HepG2 (cell line): ENCODE measurements at regions not wholly inside any gene's neighbourhood (a gene's known extent, or its start where the extent isn't known, plus 50 kb on each side); places are given as distances from the start of the nearest gene placed in this dataset.

Experiments
- ATAC-seq: fragments of 200-7000 bp; cut with Tn5 transposase; 3 replicates; pipeline ENCODE4 v1.9.1; 2020; ENCODE audit warnings: mild to moderate bottlenecking, moderate library complexity
- BruUV-seq: library from RNA; stranded (reverse); fragments of 400-500 nt; replicated peaks from 2 replicates; lab custom pipeline; 2021; lab: Mats Ljungman, UMichigan
- CTCF ChIA-PET: fragments of 300-600 bp; formaldehyde crosslinking; extraction: SDS; loops from one replicate; lab custom pipeline; 2021; ENCODE audit warnings: low total read pairs, inconsistent platforms, low intra/inter-chr PET ratio; lab: Yijun Ruan, JAX
- POLR2A ChIA-PET: fragments of 350-600 bp; sonication (Branson Sonifier 250); formaldehyde crosslinking; loops from one replicate; lab custom pipeline; 2020; ENCODE audit warnings: antibody characterized with exemption, inconsistent platforms; lab: Yijun Ruan, JAX
- DNase-seq: peaks from one replicate; pipeline ENCODE4 v3.0.0-alpha.2; 2015; ENCODE audit warnings: low spot score
- FAIRE-seq: peaks from 3 replicates; lab custom pipeline; 2011; peaks lifted over from hg19 to GRCh38; lab: Jason Lieb, UNC
- H2AFZ ChIP-seq: one replicate; pipeline ENCODE4 v1.6.1; 2011; ENCODE audit warnings: low read length, inconsistent platforms
- H3K27ac ChIP-seq: fragments of 300-600 bp; 3 replicates; pipeline ENCODE4 v1.8.0; 2011; ENCODE audit warnings: mixed run types, mild to moderate bottlenecking, mixed read lengths, low read length, inconsistent platforms; ENCODE audit not compliant: insufficient read depth; ENCODE audit errors: extremely low read length
- H3K27me3 ChIP-seq, 2 experiments: fragments of 200-600 bp in 1 of 2; 2 replicates in 1 of 2; 3 replicates in 1 of 2; pipeline versions ENCODE4 v1.6.0 to v1.8.0; 2011; ENCODE audit warnings: low read length in 2 of 2, mild to moderate bottlenecking in 2 of 2, moderate library complexity in 2 of 2, inconsistent platforms in 1 of 2; ENCODE audit not compliant: insufficient read depth in 2 of 2, control insufficient read depth in 1 of 2
- H3K36me3 ChIP-seq, 2 experiments: fragments of 200-600 bp in 1 of 2; replicated peaks in 1 of 2; 2 replicates in 1 of 2; 3 replicates in 1 of 2; pipeline versions ENCODE4 v1.5.1 to v1.8.0; 2011; ENCODE audit warnings: low read length in 2 of 2, inconsistent platforms in 1 of 2; ENCODE audit not compliant: insufficient read depth in 2 of 2, control insufficient read depth in 1 of 2
- H3K4me1 ChIP-seq: 2 replicates; pipeline ENCODE4 v1.5.1; 2012; ENCODE audit warnings: low read length, inconsistent platforms; ENCODE audit not compliant: insufficient read depth
- H3K4me2 ChIP-seq: 2 replicates; pipeline ENCODE4 v1.6.0; 2011; ENCODE audit warnings: low read depth, low read length, inconsistent platforms
- H3K4me3 ChIP-seq, 3 experiments: fragments of 200-600 bp in 1 of 3; sonication (generic), shearing (Covaris generic) in 1 of 3; replicated peaks in 1 of 3; 2 replicates each; pipeline ENCODE4 v1.5.1; 2011 to 2016; ENCODE audit warnings: low read length in 3 of 3, inconsistent platforms in 2 of 3, low read depth in 2 of 3, mild to moderate bottlenecking in 2 of 3, control low read depth in 1 of 3, mixed read lengths in 1 of 3; ENCODE audit not compliant: insufficient read depth in 1 of 3
- H3K79me2 ChIP-seq: one replicate; pipeline ENCODE4 v1.6.1; 2011; ENCODE audit warnings: low read length, inconsistent platforms; ENCODE audit not compliant: insufficient read depth
- H3K9ac ChIP-seq: 2 replicates; pipeline ENCODE4 v1.6.0; 2011; ENCODE audit warnings: mild to moderate bottlenecking, low read depth, low read length, inconsistent platforms; ENCODE audit not compliant: insufficient read depth
- H3K9me3 ChIP-seq: 2 replicates; pipeline ENCODE4 v1.5.1; 2012; ENCODE audit warnings: mild to moderate bottlenecking, low read length
- H4K20me1 ChIP-seq: 2 replicates; pipeline ENCODE4 v1.6.0; 2011; ENCODE audit warnings: inconsistent platforms, mild to moderate bottlenecking, low read length, moderate library complexity; ENCODE audit not compliant: insufficient read depth
- ATF1 ChIP-seq: IDR thresholded peaks from 2 replicates; pipeline ENCODE4 v1.6.1; 2016; ENCODE audit warnings: mild to moderate bottlenecking, control low read depth
- E2F1 ChIP-seq: sonication (generic); formaldehyde crosslinking; IDR thresholded peaks from 2 replicates; pipeline ENCODE4 v1.5.0; 2020; ENCODE audit warnings: missing genetic modification reagents
- PCBP1 ChIP-seq: fragments of 200-400 bp; formaldehyde crosslinking; IDR thresholded peaks from 2 replicates; pipeline ENCODE4 v1.6.1; 2017; ENCODE audit warnings: mild to moderate bottlenecking, low read depth, low read length, borderline replicate concordance
- RNF2 ChIP-seq: fragments of 450-650 bp; conservative IDR thresholded peaks from 2 replicates; pipeline ENCODE4 v1.6.1; 2016; ENCODE audit warnings: low read depth
- SATB2 ChIP-seq: sonication (generic); formaldehyde crosslinking; IDR thresholded peaks from 2 replicates; pipeline ENCODE4 v1.5.0; 2020; ENCODE audit warnings: missing genetic modification reagents
- SIX4 ChIP-seq: sonication (generic); formaldehyde crosslinking; IDR thresholded peaks from 2 replicates; pipeline ENCODE4 v1.4.0; 2020; ENCODE audit warnings: missing genetic modification reagents
- SKI ChIP-seq: fragments of 450-650 bp; IDR thresholded peaks from one replicate; pipeline ENCODE4 v1.6.1; 2018; ENCODE audit warnings: mild to moderate bottlenecking; ENCODE audit not compliant: partially characterized antibody
- ZBTB39 ChIP-seq: sonication (generic); formaldehyde crosslinking; IDR thresholded peaks from 2 replicates; pipeline ENCODE4 v1.5.0; 2020; ENCODE audit warnings: missing genetic modification reagents
- ZNF317 ChIP-seq: sonication (generic); formaldehyde crosslinking; IDR thresholded peaks from 2 replicates; pipeline ENCODE4 v1.5.0; 2020; ENCODE audit warnings: mild to moderate bottlenecking, missing genetic modification reagents
- ZNF33A ChIP-seq: sonication (generic); formaldehyde crosslinking; IDR thresholded peaks from 2 replicates; pipeline ENCODE4 v1.5.1; 2020; ENCODE audit warnings: missing genetic modification reagents, mild to moderate bottlenecking, moderate library complexity, borderline replicate concordance
- ZSCAN22 ChIP-seq: sonication (generic); formaldehyde crosslinking; IDR thresholded peaks from 2 replicates; pipeline ENCODE4 v1.4.0; 2020; ENCODE audit warnings: mild to moderate bottlenecking, missing genetic modification reagents
- WGBS: methylation state at CpG from one replicate; pipeline ENCODE4 v1.1.6; 2017; ENCODE audit warnings: low lambda C conversion rate; 5-methylcytosine and 5-hydroxymethylcytosine counted together
- in situ Hi-C: cut with HindIII; loops from 2 replicates; pipeline ENCODE4 v1.10.0; 2017; ENCODE audit warnings: low pct_unique_long_range_greater_than_20kb; ENCODE audit not compliant: extremely low pct_ligation_motif_present
- intact Hi-C: fragments of 100-400 bp; cut with micrococcal nuclease; formaldehyde crosslinking; loops from one replicate; pipeline ENCODE4 v1.10.0; 2022; ENCODE audit not compliant: unreplicated experiment
- TF ChIP-seq, protein P1 (sequence below): sonication (generic); formaldehyde crosslinking; IDR thresholded peaks from 2 replicates; pipeline ENCODE4 v1.9.0; 2021; ENCODE audit warnings: missing genetic modification reagents, borderline replicate concordance

GRCh38 chr12:18932211-18932610, 194.3 kb downstream of the CAPZA3 start (continued):
- no peak for TF ChIP-seq RNF2
- TF ChIP-seq, all 625 proteins: peak for 0

- no peak overlapping the region for H3K4me3 ChIP-seq
- BruUV-seq: no TSS peak
- CTCF ChIA-PET: no interaction called here
- intact Hi-C loops (no loop called here), in situ Hi-C loops (no loop called here)
- no peak overlapping the region for H3K9ac ChIP-seq
- no peak for TF ChIP-seq ZNF317
- TF ChIP-seq SIX4: no peak
- H3K9me3 ChIP-seq: no peaks in the 10 kb centered on the region
- POLR2A ChIA-PET: no interaction called here
- H3K79me2 ChIP-seq: no peaks in the 10 kb centered on the region
- no peak overlapping the region for H3K4me2 ChIP-seq
- no peaks in the 10 kb centered on the region for H4K20me1 ChIP-seq
- H3K27me3 ChIP-seq: no peaks in the 10 kb centered on the region
- 2% methylated on average over 2 of the region's 2 CpGs for WGBS
- ATAC-seq: no peak
- no peak for FAIRE-seq
- H3K4me1 ChIP-seq: no peaks in the 10 kb centered on the region
- no peaks in the 10 kb centered on the region for H3K36me3 ChIP-seq
- no peak overlapping the region for H3K27ac ChIP-seq
- DNase-seq: no peak
- H2AFZ ChIP-seq: no peak overlapping the region
These were observed 194.8 kb downstream of the CAPZA3 start for GRCh38 chr12:18932715-18933114.

GRCh38 chr12:18935371-18935965, 194.1 kb upstream of the PLEKHA5 start:
- no peaks in the 10 kb centered on the region for H4K20me1 ChIP-seq
- H3K9ac ChIP-seq: no peak overlapping the region
- no peak overlapping the region for H3K4me2 ChIP-seq
- DNase-seq (no peak), ATAC-seq (no peak), FAIRE-seq (no peak)
- intact Hi-C loops: no loop called here
- in situ Hi-C loops: no loop called here
- no peaks in the 10 kb centered on the region for H3K4me1 ChIP-seq
- ChIA-PET CTCF (no interaction called here), POLR2A (no interaction called here)
- no peak for TF ChIP-seq ATF1 (CRISPR knock-in tag)
- TF ChIP-seq, protein P1, sequence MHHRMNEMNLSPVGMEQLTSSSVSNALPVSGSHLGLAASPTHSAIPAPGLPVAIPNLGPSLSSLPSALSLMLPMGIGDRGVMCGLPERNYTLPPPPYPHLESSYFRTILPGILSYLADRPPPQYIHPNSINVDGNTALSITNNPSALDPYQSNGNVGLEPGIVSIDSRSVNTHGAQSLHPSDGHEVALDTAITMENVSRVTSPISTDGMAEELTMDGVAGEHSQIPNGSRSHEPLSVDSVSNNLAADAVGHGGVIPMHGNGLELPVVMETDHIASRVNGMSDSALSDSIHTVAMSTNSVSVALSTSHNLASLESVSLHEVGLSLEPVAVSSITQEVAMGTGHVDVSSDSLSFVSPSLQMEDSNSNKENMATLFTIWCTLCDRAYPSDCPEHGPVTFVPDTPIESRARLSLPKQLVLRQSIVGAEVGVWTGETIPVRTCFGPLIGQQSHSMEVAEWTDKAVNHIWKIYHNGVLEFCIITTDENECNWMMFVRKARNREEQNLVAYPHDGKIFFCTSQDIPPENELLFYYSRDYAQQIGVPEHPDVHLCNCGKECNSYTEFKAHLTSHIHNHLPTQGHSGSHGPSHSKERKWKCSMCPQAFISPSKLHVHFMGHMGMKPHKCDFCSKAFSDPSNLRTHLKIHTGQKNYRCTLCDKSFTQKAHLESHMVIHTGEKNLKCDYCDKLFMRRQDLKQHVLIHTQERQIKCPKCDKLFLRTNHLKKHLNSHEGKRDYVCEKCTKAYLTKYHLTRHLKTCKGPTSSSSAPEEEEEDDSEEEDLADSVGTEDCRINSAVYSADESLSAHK (CRISPR knock-in tag): no peak
- TF ChIP-seq ZNF33A (CRISPR knock-in tag): no peak
- TF ChIP-seq ZBTB39: no peak
- no peak for TF ChIP-seq SKI
- no peak for TF ChIP-seq E2F1 (CRISPR knock-in tag)
- TF ChIP-seq ZSCAN22: no peak
- TF ChIP-seq PCBP1: no peak
- no peak for TF ChIP-seq SATB2 (CRISPR knock-in tag)
- H3K27ac ChIP-seq: no peak overlapping the region
- H3K27me3 ChIP-seq: no peaks in the 10 kb centered on the region
- WGBS: 0% methylated on average over 1 of the region's 1 CpG
- H3K9me3 ChIP-seq: no peaks in the 10 kb centered on the region
- no peak overlapping the region for H2AFZ ChIP-seq
- H3K4me3 ChIP-seq: no peak overlapping the region
- BruUV-seq: no TSS peak
- no peaks in the 10 kb centered on the region for H3K79me2 ChIP-seq
- H3K36me3 ChIP-seq: no peaks in the 10 kb centered on the region
